H1 (cell line): ENCODE measurements at regions not wholly inside any gene's neighbourhood (a gene's known extent, or its start where the extent isn't known, plus 50 kb on each side); places are given as distances from the start of the nearest gene placed in this dataset.

Experiments
- CTCF ChIA-PET: fragments of 300-600 bp; sonication (Branson Sonifier 250); formaldehyde crosslinking; loops from one replicate; lab custom pipeline; 2021; ENCODE audit not compliant: partially characterized antibody; lab: Charles Lee
- POLR2A ChIA-PET: fragments of 300-600 bp; sonication (Branson Sonifier 250); formaldehyde crosslinking; loops from one replicate; lab custom pipeline; 2021; ENCODE audit warnings: inconsistent platforms; ENCODE audit not compliant: partially characterized antibody; lab: Charles Lee
- DNase-seq, 2 experiments: peaks; one replicate each; pipeline versions ENCODE4 v3.0.0 to v3.0.0-alpha.2; 2010 to 2022; ENCODE audit warnings: low spot score in 2 of 2, low read depth in 1 of 2, mixed read lengths in 1 of 2
- FAIRE-seq: peaks from 2 replicates; lab custom pipeline; 2011; peaks lifted over from hg19 to GRCh38; lab: Jason Lieb, UNC
- H2AFZ ChIP-seq: 2 replicates; pipeline ENCODE4 v1.8.1; 2012; ENCODE audit warnings: low read length, inconsistent platforms
- H2AK5ac ChIP-seq: 2 replicates; pipeline ENCODE4 v1.6.1; 2013; ENCODE audit warnings: low read depth, low read length
- H2BK120ac ChIP-seq: replicated peaks from 2 replicates; pipeline ENCODE3; 2013; ENCODE audit warnings: low read depth, low read length, inconsistent platforms
- H2BK12ac ChIP-seq: 2 replicates; pipeline ENCODE4 v1.6.1; 2013; ENCODE audit warnings: low read depth, low read length
- H2BK15ac ChIP-seq: 2 replicates; pipeline ENCODE4 v1.6.1; 2013; ENCODE audit warnings: low read length
- H2BK20ac ChIP-seq: 2 replicates; pipeline ENCODE4 v1.6.1; 2013; ENCODE audit warnings: low read length
- H2BK5ac ChIP-seq: 2 replicates; pipeline ENCODE4 v1.6.1; 2013; ENCODE audit warnings: low read depth, low read length
- H3K14ac ChIP-seq: 2 replicates; pipeline ENCODE4 v1.6.1; 2013; ENCODE audit warnings: inconsistent platforms; ENCODE audit not compliant: insufficient read length
- H3K18ac ChIP-seq: 2 replicates; pipeline ENCODE4 v1.6.1; 2013; ENCODE audit warnings: low read length; ENCODE audit errors: extremely low read depth
- H3K23ac ChIP-seq: 2 replicates; pipeline ENCODE4 v1.6.1; 2013; ENCODE audit warnings: inconsistent platforms; ENCODE audit not compliant: insufficient read length
- H3K23me2 ChIP-seq: 2 replicates; pipeline ENCODE4 v1.6.1; 2013; ENCODE audit warnings: low read depth, low read length
- H3K27ac ChIP-seq: 2 replicates; pipeline ENCODE4 v1.6.1; 2011; ENCODE audit warnings: low read depth, low read length, inconsistent platforms
- H3K27me3 ChIP-seq, 4 experiments: replicated peaks in 1 of 4; 1 replicate in 1 of 4; 2 replicates in 3 of 4; pipeline versions ENCODE4 v1.6.1 to v1.8.1; 2011 to 2013; ENCODE audit warnings: low read length in 3 of 4, mild to moderate bottlenecking in 3 of 4, inconsistent platforms in 2 of 4, mixed read lengths in 2 of 4, moderate library complexity in 1 of 4; ENCODE audit not compliant: control insufficient read depth in 3 of 4, insufficient read depth in 3 of 4; ENCODE audit errors: extremely low read depth in 1 of 4
- H3K36me3 ChIP-seq, 4 experiments: 2 replicates each; pipeline versions ENCODE4 v1.6.1 to v1.8.1; 2011 to 2013; ENCODE audit warnings: mild to moderate bottlenecking in 4 of 4, low read length in 3 of 4, moderate library complexity in 2 of 4, control low read depth in 1 of 4, inconsistent platforms in 1 of 4; ENCODE audit not compliant: insufficient read depth in 4 of 4, control insufficient read depth in 2 of 4
- H3K4ac ChIP-seq: replicated peaks from 2 replicates; pipeline ENCODE3; 2013; ENCODE audit warnings: low read length, low read depth, mixed read lengths, inconsistent platforms; ENCODE audit not compliant: insufficient read length
- H3K4me1 ChIP-seq, 4 experiments: replicated peaks in 1 of 4; 1 replicate in 1 of 4; 2 replicates in 3 of 4; pipeline versions ENCODE4 v1.6.1 to v1.8.1; 2011 to 2013; ENCODE audit warnings: low read length in 3 of 4, inconsistent platforms in 2 of 4, mixed read lengths in 1 of 4; ENCODE audit not compliant: insufficient read depth in 4 of 4, control insufficient read depth in 3 of 4
- H3K4me2 ChIP-seq, 2 experiments: 2 replicates each; pipeline versions ENCODE4 v1.6.1 to v1.8.1; 2011 to 2013; ENCODE audit warnings: low read depth in 2 of 2, low read length in 2 of 2, control low read depth in 1 of 2, inconsistent platforms in 1 of 2, mild to moderate bottlenecking in 1 of 2; ENCODE audit not compliant: insufficient read depth in 1 of 2
- H3K4me3 ChIP-seq, 4 experiments: fragments of 200-600, 300-600 bp in 1 of 4; sonication (generic), shearing (Covaris generic), sonication (Bioruptor Twin) in 1 of 4; 2 replicates each; pipeline versions ENCODE4 v1.5.1 to v1.8.1; 2011 to 2016; ENCODE audit warnings: low read length in 4 of 4, low read depth in 3 of 4, control low read depth in 2 of 4, inconsistent platforms in 2 of 4, mild to moderate bottlenecking in 2 of 4, mixed read lengths in 1 of 4, moderate library complexity in 1 of 4; ENCODE audit not compliant: insufficient read depth in 2 of 4; ENCODE audit errors: extremely low read depth in 1 of 4
- H3K56ac ChIP-seq: replicated peaks from 2 replicates; pipeline ENCODE3; 2013; ENCODE audit warnings: low read depth, mild to moderate bottlenecking, mixed read lengths, low read length, inconsistent platforms; ENCODE audit not compliant: insufficient read length
- H3K79me1 ChIP-seq: 2 replicates; pipeline ENCODE4 v1.6.1; 2013; ENCODE audit warnings: low read depth, low read length, control low read depth
- H3K79me2 ChIP-seq, 2 experiments: 2 replicates each; pipeline versions ENCODE4 v1.6.1 to v1.8.1; 2012 to 2013; ENCODE audit warnings: low read length in 2 of 2, mild to moderate bottlenecking in 2 of 2, inconsistent platforms in 1 of 2; ENCODE audit not compliant: insufficient read depth in 2 of 2, control insufficient read depth in 1 of 2
- H3K9ac ChIP-seq, 4 experiments: replicated peaks in 1 of 4; 1 replicate in 1 of 4; 2 replicates in 3 of 4; pipeline versions ENCODE4 v1.6.1 to v1.8.1; 2011 to 2013; ENCODE audit warnings: low read depth in 3 of 4, low read length in 3 of 4, control low read depth in 2 of 4, mild to moderate bottlenecking in 2 of 4, moderate library complexity in 2 of 4, inconsistent platforms in 1 of 4; ENCODE audit errors: extremely low read depth in 1 of 4
- H3K9me3 ChIP-seq, 2 experiments: 2 replicates each; pipeline versions ENCODE4 v1.6.1 to v1.8.1; 2012 to 2013; ENCODE audit warnings: mild to moderate bottlenecking in 2 of 2, moderate library complexity in 2 of 2, control low read depth in 1 of 2, inconsistent platforms in 1 of 2, low read depth in 1 of 2, low read length in 1 of 2, mixed read lengths in 1 of 2; ENCODE audit not compliant: insufficient read depth in 2 of 2
- H4K20me1 ChIP-seq, 2 experiments: replicated peaks in 1 of 2; 2 replicates each; pipeline versions ENCODE3 to v1.8.1; 2011 to 2013; ENCODE audit warnings: inconsistent platforms in 2 of 2, low read length in 2 of 2, mild to moderate bottlenecking in 1 of 2; ENCODE audit not compliant: insufficient read depth in 2 of 2, control insufficient read depth in 1 of 2
- H4K5ac ChIP-seq: 2 replicates; pipeline ENCODE4 v1.6.1; 2013; ENCODE audit warnings: low read length, low read depth, mixed read lengths, inconsistent platforms; ENCODE audit not compliant: insufficient read length
- H4K8ac ChIP-seq: 2 replicates; pipeline ENCODE4 v1.8.0; 2013; ENCODE audit warnings: mild to moderate bottlenecking, moderate library complexity, low read length, inconsistent platforms; ENCODE audit not compliant: insufficient read depth; ENCODE audit errors: extremely low read depth
- H4K91ac ChIP-seq: replicated peaks from 2 replicates; pipeline ENCODE3; 2013; ENCODE audit warnings: low read length, mixed read lengths, inconsistent platforms; ENCODE audit not compliant: insufficient read length
- CBX5 ChIP-seq: fragments of 300-800, 300-1000 bp; sonication (generic); IDR thresholded peaks from 2 replicates; pipeline ENCODE4 v1.7.1; 2016; ENCODE audit warnings: antibody characterized with exemption, low read length, low read depth
- POLR2AphosphoS5 ChIP-seq: IDR thresholded peaks from 2 replicates; pipeline ENCODE4 v1.6.1; 2011; ENCODE audit warnings: low read depth, low read length
- RNF2 ChIP-seq: fragments of 200-900, 300-1000 bp; sonication (generic); IDR thresholded peaks from 2 replicates; pipeline ENCODE4 v1.7.1; 2016; ENCODE audit warnings: borderline replicate concordance, low read depth, mild to moderate bottlenecking, antibody characterized with exemption, low read length; ENCODE audit not compliant: poor library complexity, severe bottlenecking; ENCODE audit errors: missing control alignments
- SP1 ChIP-seq: IDR thresholded peaks from 2 replicates; pipeline ENCODE4 v1.6.1; 2011; ENCODE audit warnings: low read depth, low read length
- TBP ChIP-seq: IDR thresholded peaks from 2 replicates; pipeline ENCODE4 v1.6.1; 2011; ENCODE audit warnings: low read depth, low read length, improper control_type of control experiment
- WGBS, 2 experiments: shearing (Covaris generic) in 1 of 2; methylation state at CpG; one replicate each; pipeline versions ENCODE4 v1.1.6 to v1.1.7; 2013 to 2015; ENCODE audit warnings: low lambda C conversion rate in 2 of 2, mixed read lengths in 2 of 2, inconsistent platforms in 1 of 2, low coverage in 1 of 2, missing lambda C conversion rate in 1 of 2; ENCODE audit not compliant: insufficient replicate concordance in 2 of 2, insufficient coverage in 1 of 2, insufficient read length in 1 of 2; ENCODE audit errors: extremely low coverage in 1 of 2, missing lambda C conversion rate in 1 of 2; 5-methylcytosine and 5-hydroxymethylcytosine counted together

- FAIRE-seq (no peak), DNase-seq (no peak)
- Histone ChIP-seq H3K23ac (no peak overlapping the region), H2BK120ac (no peak overlapping the region), H3K79me2 (no peaks in the 10 kb centered on the region), H3K4me2 (no peak overlapping the region), H3K4ac (no peak overlapping the region), H3K4me1 (no peaks in the 10 kb centered on the region), H3K36me3 (no peaks in the 10 kb centered on the region), H3K56ac (no peak overlapping the region), H4K8ac (no peak overlapping the region), H4K91ac (no peak overlapping the region), H2BK15ac (no peak overlapping the region), H3K9ac (no peak overlapping the region), H3K27me3 (no peaks in the 10 kb centered on the region), H4K20me1 (no peaks in the 10 kb centered on the region), H3K14ac (no peak overlapping the region), H2BK12ac (no peak overlapping the region), H2AK5ac (no peak overlapping the region), H3K27ac (no peak overlapping the region), H3K23me2 (no peaks in the 10 kb centered on the region), H3K9me3 (no peaks in the 10 kb centered on the region), H4K5ac (no peak overlapping the region), H2AFZ (no peak overlapping the region), H3K79me1 (no peaks in the 10 kb centered on the region), H2BK5ac (no peak overlapping the region), H3K18ac (no peak overlapping the region), H2BK20ac (no peak overlapping the region), H3K4me3 (no peak overlapping the region)
- CTCF ChIA-PET: interaction anchor here (0.7 to 1.7 kb wide), 4 partner anchors 17 to 389 kb away, joined by 3 to 6 read pairs (median 4); no protein-coding TSS in a partner anchor
- TF ChIP-seq CBX5 (no peak), POLR2AphosphoS5 (no peak), RNF2 (no peak), TBP (no peak), SP1 (no peak)
- 96% methylated on average over 8 of the region's 8 CpGs; no CpG with 5 or more reads in 1 of the 2 experiments for WGBS, 2 experiments
- POLR2A ChIA-PET: no interaction called here
These were observed 599.1 kb upstream of the FSHR start for GRCh38 chr2:49753344-49753985.
